Muscle of arm (tissue), 1 donor: ENCODE measurements at regions not wholly inside any gene's neighbourhood (a gene's known extent, or its start where the extent isn't known, plus 50 kb on each side); places are given as distances from the start of the nearest gene placed in this dataset.

Experiments
- DNase-seq: peaks from one replicate; pipeline ENCODE4 v3.0.0-alpha.2; 2013

DNA sequence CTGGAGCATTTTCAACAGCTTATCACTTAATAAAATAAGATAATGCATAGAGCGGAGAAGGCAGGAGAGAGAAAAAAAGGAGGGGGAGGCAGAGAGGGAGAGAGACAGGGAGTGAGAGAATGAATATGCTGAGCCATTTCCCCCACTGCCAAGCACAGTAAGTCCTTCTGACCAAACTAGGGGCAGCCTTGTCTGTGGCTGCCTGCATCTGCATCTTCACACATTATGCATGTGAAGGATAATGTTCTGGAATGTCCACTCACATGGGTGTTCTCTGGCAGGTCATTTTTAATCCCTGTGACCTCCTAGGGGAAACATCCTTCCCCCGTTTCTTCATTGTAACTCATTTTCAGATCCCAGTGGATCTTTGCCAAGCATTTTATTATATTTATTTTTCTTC, 269.3 kb downstream of the FOXA2 start:
- no peak for DNase-seq

GRCh38 chr20:22312744-22313346, 271.5 kb downstream of the FOXA2 start:
- DNase-seq: peak; percentile 64

DNA sequence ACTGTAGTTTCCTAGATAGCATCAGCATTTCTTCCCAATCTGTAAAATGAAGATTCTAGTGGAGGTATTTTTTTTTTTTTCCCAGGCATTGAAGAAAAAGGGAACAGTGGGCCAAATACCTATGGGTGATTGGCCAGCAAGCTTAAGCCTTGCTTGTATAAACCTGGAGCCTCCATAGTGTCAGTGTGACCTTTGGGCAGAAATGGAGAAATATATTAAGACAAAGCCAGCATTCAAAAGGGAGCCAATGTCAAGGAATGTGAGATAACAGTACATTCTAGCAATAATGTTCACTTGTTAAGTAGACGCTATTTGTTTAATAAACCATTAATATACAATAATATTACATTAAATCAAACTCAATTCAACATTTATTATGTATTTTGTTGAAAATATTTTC, 275.4 kb downstream of the FOXA2 start:
- no peak for DNase-seq

DNA sequence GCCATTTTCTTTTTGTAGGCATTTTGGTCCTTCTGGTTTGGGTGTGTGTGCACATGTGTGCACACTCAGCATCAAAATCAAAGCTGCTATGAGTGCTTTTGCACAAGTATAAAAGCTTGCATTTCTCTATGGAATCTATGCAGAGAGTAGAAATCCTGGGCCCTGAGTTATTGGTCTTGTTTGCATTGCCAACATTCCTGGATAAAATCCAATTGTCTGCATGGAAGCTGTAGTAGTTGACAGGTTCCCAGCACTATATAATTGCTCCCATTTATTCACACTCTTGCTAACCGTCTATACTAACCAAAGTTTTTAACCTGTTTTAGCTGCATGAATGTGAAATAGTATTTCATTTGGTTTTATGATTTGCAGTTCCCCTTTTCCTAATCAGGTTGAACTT, 277.0 kb downstream of the FOXA2 start:
- no peak for DNase-seq

- no peak for DNase-seq
These were observed 279.0 kb downstream of the FOXA2 start for GRCh38 chr20:22305381-22305780.

DNA sequence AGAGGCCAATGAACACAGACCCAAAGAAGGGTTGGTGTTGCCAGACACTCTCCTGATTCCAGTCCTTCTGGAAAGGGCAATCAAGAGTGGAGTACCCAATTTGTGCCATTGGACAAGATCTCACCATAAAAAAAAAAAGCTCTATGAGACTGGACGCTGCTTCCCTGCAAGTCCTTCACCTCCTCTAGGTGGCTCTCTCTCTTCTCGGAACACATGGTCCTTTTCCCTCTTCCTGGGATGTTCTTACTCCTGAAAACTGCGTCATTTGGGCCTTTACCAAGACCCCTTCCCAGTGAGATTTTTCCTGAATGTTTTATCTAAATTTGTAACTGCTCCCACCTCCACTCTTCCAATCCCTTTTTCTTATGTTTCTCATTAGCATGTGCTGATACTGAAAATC, 280.8 kb downstream of the FOXA2 start:
- DNase-seq: no peak

DNA sequence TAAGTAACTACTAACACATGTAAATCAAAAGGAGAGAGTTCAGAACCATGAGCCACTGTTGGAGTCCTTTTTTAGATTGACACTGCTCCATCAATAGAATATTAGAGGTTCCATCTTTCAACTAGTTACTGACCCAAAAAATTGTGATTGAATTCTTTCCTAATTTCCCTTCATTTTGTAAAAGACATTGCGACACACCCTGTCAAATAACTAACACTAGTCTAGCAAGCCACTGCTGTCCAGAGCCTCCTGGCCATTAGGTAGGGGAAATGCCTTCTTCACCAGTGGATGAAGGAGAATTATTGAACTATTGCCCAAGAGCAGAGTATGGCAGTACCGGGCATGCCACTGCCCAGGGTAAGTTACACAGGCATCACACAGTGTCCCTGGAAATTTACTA, 282.3 kb downstream of the FOXA2 start:
- DNase-seq: no peak

GRCh38 chr20:22293886-22294285, 290.5 kb downstream of the FOXA2 start:
- no peak for DNase-seq

- DNase-seq: no peak
These were observed 294.9 kb downstream of the FOXA2 start for GRCh38 chr20:22289442-22289841.

- DNase-seq: peak; percentile 5
These were observed 295.4 kb downstream of the FOXA2 start for GRCh38 chr20:22288957-22289356.

- no peak for DNase-seq
These were observed 296.2 kb downstream of the FOXA2 start for GRCh38 chr20:22288156-22288555.

GRCh38 chr20:22285555-22285954, 298.8 kb downstream of the FOXA2 start:
- no peak for DNase-seq

DNA sequence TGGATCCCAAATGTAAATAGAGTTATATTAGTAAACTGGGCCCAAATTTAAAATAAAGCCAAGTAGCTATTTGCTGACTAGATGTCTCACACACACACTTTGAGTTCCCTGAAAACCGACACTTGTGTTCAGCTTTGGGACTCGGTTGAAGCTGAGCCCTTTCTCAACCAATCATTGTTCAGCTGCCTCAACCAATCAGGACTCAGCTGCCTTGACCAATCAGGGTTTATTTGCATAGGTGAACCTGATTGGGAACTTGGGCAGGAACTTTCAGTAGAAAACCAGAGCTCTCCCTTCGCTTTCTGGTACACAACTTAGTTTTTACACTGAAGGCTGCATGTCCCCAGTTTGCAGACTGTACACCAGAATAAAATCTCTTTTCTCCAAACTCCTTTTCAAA, 301.7 kb downstream of the FOXA2 start:
- DNase-seq: no peak

DNA sequence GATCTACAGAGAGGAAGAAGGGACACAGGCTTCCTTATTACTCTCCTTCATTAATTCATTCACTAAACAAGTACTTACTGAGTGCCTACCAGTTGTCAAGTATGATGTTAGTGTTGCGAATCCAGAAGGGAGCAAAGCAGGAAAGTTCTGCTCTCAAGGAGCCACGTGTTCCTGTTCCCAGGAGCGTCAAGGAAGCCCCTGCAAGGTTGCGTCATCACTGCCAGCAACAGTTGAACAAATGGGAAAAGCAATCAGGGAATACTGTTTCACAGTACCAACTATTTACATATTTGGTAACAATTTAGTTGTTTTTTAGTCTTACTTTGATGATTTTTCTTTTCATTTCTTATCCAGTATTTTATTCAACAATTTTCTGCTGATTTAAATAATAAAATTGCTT, 310.0 kb downstream of the FOXA2 start:
- DNase-seq: no peak

- DNase-seq: no peak
These were observed 315.7 kb downstream of the FOXA2 start for GRCh38 chr20:22268675-22269074.

- DNase-seq: no peak
These were observed 319.5 kb downstream of the FOXA2 start for GRCh38 chr20:22264917-22265316.

DNA sequence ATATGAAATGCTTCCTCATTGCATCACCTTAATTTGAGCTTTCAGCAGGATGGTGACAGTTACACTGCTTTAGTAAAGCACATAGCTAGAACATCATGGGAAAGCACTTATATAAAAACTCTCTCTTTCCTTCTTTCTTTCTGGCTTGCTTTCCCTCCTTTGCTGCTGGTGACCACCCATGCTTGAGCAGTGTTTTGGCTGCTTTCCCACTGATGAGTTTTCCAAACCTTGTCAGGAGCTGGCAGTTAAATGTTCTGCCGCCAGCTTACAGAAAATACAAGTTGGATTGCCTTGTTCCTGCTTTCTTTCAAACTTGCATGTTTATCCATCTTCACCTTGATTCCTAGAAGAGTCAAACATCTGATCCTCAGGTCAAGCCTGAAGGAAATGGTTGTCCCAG, 323.9 kb downstream of the FOXA2 start:
- no peak for DNase-seq

DNA sequence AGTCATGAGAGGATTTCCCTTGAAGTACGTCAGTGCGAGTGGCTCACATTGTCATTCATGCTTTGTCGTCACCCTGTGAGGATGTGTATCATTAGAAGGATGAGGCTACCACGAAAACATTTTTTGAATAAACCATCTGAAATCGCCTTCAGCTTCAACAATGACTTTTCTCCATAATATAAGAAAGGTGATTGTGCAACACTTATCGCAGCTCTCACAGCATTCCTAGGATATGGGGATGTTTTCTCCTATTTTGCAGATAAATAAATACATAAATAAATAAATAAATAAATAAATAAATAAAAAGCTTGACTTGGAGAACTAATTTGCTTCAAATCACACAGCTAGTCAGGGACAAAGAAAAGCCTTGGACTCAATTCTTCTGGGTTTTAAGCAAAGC, 326.5 kb downstream of the FOXA2 start:
- DNase-seq: no peak

DNA sequence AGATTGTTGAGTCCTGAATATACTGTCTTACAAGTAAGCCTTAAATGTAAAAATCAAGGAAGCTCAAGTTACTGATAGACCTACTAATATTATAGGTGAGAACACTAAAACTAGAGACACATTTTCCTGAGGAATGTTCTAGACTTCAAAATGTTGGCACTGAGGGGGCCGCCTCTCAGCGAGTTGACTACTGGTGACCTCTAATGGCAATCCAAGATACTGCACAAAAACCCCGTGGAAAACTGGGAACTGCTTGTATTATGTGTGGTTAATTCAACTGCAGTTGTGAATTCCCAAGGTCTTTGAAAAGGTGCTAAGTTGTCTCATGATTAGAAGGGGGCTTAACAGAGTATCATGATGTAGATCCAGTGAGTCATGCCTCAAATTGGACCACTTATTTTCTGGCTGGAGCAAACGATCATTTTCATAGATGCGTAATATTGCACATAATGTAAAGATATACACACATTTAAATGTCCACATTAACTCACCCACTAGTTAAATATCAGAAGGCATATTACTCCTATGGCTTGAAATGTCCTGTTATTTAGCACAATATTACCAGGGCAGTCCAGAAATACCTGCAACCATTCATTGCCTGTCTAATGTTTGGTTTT, 336.2 kb downstream of the FOXA2 start:
- DNase-seq: peak; percentile 25

- no peak for DNase-seq
These were observed 339.2 kb downstream of the FOXA2 start for GRCh38 chr20:22245139-22245538.

DNA sequence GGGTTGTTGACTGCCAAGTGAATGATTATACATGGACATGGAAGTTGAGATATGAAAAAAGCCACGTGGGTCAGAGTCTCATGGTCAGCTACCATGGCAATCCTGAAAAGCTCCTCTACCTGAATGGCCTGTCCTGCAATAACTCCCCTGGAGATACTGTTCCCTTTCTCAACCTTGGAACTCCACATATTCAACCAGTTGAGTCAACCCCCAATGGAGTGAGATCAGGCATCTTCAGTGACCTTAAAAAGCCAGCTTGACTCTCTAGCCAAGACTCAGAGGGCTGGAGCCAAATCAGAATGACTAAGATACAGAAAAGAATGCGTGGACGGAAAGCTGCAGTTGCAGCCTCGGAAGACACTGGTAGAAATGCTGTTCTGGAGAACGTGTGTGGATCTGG, 341.3 kb downstream of the FOXA2 start:
- DNase-seq: no peak

DNA sequence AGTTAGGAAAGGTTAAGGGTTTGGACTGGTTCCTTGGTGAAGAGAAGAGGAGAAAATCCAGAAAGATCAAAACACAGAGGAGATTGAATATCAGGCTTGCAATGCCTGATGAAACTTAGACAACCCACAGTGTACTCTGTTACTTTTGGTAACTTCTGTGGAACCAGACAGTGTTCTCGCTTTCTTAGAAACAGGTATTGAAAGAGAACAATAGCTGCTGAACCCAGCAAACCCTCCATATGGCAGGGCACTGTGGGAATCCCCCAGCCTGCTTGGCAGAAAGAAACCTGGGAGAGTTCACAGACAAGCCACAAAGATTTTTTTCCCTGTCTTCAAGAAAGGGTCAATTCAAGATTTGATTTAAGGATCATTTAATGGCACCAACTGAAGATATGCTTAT, 342.8 kb downstream of the FOXA2 start:
- DNase-seq: no peak

DNA sequence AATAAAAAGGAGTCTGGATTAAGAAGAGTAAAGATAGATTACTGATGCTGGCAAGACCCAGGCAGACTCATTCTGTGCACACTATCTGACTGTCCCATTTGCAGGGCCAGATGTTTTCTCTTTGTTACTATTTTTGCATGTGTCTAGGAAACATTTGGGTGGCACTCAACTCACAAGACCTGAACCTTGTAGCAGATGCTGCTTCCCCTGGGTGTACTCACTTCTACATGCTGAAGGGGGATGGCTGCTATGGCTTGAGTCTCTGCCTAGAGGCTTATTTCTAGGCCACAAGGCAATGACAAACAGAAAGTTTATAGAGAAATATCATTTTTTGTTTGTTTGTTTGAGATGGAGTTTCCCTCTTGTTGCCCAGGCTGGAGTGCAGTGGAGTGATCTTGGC, 351.4 kb downstream of the FOXA2 start:
- peak; percentile 27 for DNase-seq

- DNase-seq: no peak
These were observed 351.9 kb downstream of the FOXA2 start for GRCh38 chr20:22232473-22232872.
